ENCODE measurements at regions not wholly inside any gene's neighbourhood (a gene's known extent, or its start where the extent isn't known, plus 50 kb on each side); places are given as distances from the start of the nearest gene placed in this dataset.

DNA sequence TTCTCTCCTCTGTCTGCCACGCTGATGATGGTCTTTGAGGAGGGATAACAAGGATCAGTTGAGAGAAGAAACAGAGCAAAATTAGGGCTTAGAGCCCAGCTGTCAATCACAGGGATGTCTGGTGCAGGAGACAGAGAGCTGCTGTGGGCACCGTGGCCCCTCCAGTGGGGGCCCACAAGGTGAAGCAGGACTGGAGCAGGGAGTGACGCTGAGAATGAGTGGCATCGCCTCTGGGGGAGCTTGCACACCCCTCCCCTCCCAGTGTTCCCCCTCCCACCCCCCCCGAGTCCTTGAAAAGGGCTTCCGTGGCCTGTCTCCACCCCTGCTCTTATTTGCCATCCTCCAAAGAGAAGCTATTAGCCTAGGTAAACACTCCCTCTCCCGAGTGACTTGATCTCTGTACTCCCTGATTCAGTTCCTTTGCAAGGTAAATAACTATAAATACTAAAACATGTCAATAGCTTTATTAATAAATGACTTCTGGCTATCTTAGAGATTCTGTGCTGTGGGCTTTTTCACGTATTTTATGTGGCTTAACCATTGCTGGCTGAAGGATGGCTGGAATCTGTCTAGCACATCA, 440.0 kb downstream of the ZNF536 start (continued):
- no peak for TF ChIP-seq JUND (IDR thresholded peaks at IDR 0.05; ENCODE audit: low read length)
